Stimulated activated naive CD4-positive, alpha-beta T cell treated with Interleukin-2 at 50 U/mL for 16 hours (primary cell): ENCODE measurements at regions not wholly inside any gene's neighbourhood (a gene's known extent, or its start where the extent isn't known, plus 50 kb on each side); places are given as distances from the start of the nearest gene placed in this dataset.
"Not testable (repeated sequence)": the region's sequence is repeated elsewhere in the genome, so short reads cannot be mapped to it uniquely, and the experiment has no call there.

Experiments used
- DNase-seq: peaks from one replicate; lab custom pipeline; 2025; lab: John Stamatoyannopoulos, UW

DNA sequence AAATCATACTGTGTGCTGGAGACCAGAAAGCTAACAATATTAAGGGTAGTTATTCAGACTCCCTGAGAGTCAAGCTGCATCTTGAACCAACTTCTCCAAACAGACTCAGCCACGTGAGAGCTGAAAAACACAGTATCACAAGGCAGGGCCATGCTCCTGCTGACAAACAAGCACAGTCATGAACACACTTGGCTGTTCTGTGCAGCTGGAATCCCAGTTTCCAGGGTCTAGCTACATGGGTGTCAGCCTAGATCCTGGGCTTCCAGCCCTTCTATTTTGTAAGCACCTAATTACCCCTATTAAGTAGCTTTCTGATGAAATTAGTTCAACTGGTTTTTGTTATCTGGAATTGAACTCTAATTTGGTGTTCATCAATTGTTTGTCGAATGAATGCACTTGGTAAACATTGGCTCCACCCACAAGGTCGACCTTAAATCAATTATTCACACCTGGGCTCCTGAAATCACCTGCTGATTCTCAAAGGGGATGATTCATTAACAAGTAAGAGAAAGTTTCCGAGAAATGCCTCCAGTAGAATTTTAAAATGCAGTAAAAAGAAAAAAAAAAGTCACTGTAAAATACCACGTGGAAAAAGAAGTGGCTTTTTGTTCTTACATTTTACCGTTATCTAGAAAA, 179.3 kb downstream of the ZC3H11B start:
- DNase-seq, result no peak

DNA sequence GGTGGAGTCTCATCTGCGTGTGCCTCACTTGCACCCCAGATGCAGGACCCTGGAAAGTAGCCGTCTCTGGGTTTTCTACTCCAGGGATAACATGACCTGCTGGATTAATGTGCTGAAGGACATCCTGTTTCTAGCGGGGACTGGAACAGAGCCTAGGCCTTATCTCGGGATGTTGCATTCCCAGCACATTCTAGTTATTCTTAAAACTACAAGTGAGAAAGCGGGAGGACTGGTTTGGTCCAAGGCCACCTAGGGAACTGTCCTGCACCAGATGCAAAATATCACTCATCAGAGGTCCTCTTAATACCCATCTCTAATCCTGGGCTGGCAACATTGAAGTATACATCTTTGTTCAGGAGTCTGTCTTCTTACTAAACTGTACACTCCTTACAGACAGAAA, 179.9 kb downstream of the ZC3H11B start:
- DNase-seq, result no peak

DNA sequence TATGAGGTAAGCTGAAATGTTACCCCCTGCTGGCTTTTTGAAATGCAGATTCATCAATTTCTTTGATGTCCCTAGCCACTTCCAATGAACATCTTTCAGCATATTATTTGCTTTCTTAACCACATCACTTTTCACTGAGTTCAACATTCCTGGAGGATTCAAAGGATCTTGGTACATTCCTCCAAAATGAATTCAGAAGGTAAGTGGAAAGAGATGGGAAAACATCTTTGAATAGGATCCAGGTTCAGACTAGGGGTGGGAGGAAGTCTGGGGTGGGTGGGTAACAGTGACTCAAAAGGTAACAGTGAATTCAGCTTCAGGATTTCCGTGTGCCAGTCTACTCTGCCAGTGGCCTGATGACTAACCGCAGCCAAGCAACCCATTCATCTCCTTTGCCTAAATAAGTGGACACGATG, 180.7 kb downstream of the ZC3H11B start:
- DNase-seq, result no peak

DNA sequence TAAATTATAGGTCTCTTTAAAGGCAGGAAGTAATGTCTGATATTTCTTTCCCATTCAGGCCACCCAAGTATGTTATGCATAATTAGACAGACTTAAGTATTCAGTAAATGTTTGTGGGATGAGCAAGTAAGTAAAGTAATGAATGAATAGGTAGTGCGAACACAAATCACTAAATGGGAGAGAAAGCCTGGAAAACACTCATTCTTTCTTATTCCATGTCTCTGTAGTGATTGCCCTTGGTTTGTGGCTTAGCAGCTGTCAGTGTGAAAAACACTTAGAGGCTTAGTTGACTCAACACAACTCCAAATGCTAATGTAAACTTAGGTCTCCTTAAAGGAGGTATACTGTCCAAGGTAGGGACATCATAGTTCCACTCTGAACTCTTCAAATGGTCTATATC, 182.5 kb downstream of the ZC3H11B start:
- DNase-seq, result no peak

DNA sequence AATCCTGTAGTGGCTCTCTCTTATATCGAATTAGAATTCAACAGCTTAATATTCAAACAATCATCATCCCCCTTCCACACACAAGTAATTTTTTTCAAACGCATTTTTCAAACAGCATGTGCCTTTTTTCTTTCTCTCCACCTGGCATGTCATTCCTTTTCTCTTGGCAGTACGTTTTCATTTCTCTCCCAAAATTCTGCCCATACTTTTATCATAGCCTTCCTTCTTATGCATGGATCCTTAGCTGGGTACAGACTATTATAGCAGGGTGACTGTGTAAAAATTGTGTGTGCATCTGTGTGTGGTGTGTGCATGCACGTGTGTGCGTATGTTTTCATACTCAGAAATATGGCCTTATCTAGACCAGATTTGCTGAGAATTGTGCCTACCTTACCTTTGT, 184.3 kb downstream of the ZC3H11B start:
- DNase-seq, result no peak

DNA sequence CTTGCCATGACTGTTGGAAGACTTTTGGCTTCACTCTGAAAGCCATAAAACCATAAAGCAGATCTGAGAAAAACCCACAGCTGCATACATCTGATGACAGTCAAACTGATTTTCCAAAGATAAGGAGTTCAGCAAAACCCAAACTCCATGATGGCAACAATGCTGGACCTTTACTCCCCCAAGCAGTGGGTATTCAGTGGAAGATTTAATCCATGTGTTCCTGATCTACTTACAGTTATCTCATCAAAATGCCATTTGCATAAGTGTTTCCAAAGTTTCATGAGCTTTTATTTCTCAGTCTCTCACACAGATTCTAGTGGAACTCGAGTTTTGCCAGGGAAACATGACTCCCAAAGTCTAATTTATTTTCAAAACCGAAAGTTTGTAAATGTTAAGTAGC, 184.9 kb downstream of the ZC3H11B start:
- DNase-seq, result no peak

DNA sequence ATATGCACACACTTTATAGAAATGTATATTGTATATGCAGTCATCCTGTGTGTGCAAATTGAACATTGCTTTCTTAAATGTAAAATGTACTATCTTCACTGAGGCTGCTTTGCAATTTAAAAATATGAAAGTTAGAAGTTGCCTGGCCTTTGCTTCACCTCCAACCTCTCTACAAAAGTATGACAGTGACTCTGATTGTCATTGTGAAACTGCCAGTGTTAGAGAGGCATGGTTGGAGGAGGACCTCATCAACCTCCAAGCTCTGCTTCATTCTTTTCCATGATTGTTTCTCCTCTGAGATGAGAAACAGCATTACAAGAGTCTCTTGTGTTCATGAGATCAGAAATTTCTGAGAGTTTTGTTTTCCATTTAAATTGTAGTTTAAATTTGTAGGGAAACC, 185.5 kb downstream of the ZC3H11B start:
- DNase-seq, result no peak

DNA sequence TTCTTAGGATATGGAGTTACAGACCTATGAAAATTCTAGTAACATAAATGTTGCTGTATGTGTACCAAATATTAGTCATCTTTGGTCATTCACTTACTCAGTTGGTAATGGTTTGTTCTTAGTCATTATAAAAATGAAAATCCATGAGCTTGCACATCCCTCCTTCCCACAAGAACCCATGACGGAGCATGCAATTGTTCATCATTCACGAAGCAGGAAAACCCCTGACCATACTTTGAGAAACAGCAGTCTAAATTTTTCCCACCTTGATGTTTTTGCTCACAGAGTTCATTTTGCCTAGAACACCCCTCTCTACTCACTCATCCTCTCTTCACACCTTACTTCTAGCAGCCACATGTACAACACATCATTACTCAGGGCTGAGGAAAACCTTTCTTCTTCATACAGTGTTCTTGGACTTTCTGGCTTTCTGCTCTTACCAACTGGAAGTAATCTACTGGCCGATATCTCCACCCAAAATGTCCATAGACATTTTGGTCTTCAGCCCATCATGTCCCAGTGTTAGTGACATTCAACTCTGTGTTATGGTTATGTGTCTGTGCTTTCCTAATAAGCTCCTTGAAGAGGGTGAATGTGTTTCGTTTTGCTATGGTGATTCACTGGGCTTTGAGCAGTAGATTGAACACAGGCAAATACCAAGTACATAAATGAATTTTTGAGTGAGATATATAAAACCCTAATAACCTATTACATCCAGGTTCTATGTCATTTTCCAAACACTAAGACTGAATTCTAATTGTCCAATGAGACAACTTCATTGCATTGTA, 189.9 kb downstream of the ZC3H11B start:
- no peak for DNase-seq

DNA sequence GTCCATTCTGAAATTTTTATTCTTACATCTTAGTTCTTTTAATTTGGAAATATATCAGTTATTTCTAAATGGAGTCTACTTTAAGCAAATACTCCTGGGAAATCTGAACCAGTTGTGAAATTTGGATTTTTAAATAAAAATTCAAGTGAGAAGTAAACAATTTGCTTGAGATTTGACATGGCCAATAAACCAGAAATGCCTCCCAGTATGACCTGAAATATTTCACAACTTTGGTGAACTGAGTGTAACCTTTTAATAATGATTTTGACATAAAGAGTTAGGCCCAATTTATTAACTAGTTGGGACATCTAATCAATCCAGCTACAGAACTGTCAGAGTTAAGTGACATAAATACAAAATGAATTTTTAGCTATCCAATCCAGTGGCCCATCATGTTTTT, 192.0 kb downstream of the ZC3H11B start:
- DNase-seq, result no peak

DNA sequence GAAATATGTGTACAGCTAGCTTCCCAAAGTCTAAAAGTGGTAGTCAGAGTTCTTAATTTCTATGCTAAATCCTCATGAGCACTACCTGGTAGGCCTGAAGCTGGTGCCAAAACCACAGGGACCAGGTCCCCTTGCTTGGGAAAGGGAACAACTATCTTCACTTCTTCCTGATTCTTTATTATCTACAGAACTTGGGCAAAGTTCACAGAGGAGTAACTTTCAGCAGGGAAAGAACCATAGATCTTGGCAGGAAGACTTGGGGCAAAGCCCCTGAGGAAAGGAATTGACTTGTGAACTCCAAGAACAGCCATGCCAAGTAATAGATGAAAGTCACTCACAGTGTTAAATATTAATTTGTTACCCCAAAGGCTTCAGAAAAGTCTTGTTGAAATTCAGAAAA, 193.0 kb downstream of the ZC3H11B start:
- DNase-seq, result no peak

DNA sequence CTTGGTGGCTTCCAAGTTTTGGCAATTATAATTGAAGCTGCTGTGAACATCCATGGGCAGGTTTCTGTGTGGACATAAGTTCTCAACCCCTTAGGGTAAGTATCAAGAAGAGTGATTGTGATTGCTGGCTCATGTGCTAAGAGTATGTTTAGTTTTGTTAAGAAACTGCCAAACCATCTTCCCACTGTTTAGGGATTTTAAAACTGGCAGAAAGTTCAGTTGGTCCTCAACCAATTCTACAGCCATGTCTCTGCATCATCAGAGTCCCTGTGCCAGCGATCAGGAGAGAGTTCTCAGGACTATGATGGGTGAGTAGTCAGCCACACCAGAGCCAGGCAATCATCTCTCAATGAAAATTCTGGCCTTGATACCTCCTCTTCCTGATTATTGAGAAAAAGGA, 193.8 kb downstream of the ZC3H11B start:
- DNase-seq, result no peak

DNA sequence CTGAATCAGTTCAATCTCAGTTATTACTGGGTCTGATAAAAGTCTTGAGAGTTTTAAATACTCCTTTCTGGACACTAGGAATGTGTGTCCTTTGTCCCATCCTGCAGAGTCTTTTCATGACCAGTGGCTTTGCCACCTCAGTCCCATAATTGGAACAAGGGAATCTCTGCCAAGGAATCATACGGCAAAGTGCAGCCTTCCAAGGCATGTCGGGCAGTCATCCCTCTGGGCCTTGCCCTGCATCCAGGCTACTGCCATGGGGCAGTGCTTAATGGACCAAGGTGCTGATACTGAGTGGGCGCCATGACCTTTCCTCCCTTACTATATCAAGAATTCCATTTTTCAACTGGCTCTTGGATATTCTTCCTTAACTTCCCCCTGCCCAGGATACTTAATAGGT, 195.3 kb downstream of the ZC3H11B start:
- no peak for DNase-seq

DNA sequence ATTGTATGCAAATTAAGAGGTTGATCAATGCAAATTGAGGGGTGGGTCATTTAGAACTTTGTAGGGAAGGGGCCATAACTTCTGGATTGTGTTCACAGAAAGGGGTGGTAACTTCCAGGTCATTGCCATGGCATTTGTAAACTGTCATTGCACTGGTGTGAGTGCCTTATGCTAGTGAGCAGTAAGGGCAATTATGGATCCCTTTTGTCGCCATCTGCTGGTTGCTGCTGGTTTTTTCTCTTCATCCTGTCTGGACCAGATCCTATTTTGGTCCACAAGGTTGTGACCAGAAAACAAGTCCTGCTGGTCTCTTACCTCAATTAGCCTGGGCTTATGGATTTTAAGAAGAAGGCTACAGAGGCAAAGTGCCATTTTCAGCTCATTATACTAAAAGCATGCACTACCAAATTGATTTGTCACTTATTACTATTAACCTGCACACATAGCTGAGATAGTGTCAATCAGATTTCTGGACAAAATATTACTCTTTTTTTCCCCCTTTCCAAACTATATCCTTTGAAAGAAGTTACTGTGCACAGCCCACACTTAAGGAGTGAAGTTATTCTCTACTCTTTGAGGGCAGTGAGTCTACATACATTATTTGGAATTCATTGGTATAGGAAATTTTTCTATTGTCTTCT, 196.2 kb downstream of the ZC3H11B start:
- DNase-seq, result peak; percentile 25

DNA sequence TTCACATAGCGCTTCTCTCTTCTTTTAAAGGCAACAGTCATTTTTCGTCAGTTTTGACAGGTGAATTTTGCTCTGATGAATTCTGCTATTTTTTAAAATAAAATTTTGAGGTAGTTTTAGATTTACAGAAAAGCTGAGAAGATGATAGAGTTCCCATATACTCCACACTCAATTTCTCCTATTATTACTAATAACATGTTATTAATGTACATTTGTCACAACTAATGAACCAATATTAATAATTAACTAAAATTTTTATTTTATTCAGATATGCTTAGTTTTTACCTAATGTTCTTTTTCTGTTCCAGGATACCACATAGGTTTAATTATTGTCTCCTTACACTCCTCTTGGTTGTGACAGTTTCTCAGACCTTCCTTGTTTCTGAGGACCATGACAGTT, 197.0 kb downstream of the ZC3H11B start:
- no peak for DNase-seq

DNA sequence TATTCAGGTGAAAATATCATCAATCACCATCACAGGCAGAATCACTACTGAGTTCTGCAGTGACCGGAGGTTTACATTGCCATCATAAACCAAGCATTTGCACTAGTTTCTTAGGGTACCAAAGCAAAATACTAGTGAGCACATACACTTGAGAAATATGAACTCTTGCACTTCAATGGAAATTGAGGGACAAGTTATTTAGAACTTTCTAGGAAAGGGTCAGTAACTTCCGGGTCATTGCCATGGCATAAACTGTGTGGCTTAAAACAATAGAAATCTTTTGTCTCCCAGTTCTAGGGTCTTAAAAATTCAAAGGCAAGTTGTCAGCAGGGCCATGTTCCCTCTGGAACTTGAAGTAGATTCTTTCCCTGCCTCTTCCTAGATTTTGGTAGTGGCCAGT, 197.5 kb downstream of the ZC3H11B start:
- DNase-seq, result no peak

DNA sequence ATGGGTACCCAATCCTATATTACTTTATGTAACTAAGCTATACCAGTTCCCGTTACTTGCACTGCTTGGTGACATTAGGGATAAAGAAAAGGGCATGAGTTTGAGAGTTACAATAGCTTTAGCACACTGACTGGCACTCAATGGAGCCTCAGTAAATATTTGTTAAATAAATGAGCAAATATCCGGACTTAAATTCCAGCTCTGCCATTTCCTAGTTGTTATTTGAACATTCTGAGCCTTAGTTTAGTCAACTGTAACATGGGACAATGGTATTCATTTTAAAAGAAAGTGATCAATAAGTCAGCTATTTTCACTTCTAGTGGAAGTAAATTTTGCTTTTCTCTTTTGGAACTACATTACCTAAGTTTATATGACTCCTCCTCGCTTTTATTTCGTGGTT, 198.7 kb downstream of the ZC3H11B start:
- DNase-seq, result no peak

DNA sequence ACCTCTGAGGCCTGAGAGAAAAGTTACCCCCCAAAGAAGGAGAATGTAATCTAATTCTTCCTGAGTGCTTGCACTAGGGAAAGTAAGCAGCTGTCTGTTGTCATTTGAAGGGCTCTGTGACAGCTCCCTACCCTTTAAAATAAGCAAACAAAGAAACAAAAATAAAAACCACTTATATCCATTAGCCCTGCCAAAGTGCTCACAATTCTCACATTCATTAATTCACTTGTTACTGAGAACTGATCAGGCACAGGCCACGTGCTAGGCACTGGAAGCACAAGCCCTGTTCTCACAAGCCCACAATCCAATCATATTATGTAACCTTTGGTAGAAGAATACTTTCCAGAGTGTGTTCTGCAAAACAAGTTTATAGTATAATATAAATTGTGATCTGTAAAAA, 199.4 kb downstream of the ZC3H11B start:
- no peak for DNase-seq

DNA sequence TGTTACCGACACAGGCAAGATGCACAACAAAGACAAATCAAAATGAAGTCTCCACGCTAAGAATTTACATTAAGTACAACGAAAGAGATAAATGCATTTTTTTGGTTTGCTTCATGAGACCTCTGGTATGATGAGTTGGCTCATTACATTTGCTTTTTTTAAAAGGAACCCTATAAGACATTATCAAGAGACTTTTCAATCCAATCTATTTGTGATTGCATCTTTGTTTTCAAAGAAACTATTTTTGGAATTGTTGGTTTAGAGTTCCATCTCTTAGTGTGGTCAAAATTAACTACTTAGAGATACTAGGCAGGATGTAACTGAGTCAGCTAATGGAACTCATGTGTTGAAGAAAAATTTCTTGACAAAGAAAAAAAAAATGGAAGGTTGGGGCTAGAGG, 200.1 kb downstream of the ZC3H11B start:
- DNase-seq, result no peak

DNA sequence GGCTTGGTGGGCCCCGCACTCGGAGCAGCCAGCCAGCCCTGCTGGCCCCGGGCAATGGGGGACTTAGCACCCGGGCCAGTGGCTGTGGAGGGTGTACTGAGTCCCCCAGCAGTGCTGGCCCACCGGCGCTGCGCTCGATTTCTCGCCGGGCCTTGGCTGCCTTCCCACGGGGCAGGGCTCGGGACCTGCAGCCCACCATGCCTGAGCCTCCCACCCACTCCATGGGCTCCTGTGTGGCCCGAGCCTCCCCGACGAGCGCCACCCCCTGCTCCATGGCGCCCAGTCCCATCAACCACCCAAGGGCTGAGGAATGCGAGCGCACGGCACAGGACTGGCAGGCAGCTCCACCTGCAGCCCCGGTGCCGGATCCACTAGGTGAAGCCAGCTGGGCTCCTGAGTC, 202.2 kb downstream of the ZC3H11B start:
- DNase-seq, result not testable (repeated sequence)

DNA sequence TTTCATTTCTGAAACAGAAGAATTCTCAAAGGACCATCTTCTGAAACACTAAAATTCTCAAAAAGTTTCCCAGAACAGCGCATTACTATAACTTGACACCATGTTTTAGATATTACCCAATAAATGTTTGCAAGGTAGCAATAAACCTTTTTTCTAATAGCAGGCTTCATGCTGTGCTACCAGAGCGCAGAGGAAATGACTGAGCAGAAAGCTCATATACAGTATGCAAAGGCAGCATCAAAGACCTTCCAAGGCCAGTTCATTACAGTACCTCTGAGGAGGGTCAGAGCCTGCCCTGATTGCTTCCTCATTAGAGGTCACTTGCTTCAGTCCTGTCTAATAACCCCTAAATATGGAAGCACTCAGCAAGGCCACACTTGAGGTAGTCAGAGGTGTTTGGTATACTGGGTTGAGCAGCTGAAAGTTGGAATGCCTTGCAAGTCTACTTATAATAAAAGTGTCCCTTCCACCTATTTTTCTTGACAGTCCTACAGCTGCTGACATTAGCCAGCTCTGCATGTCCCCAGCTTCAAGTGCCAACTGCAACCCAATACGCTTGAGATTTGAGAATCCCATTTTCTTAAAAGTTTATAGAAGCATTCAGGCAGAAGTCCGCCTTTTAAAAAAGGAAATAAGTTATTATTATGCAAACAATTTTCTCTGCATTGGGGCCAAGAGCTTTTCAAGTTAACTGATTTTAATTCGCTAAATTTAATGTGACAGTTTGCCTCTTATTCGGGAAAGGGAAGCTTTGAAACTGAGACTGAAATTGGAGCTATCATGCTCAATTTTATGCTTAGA, 207.2 kb downstream of the ZC3H11B start:
- no peak for DNase-seq

DNA sequence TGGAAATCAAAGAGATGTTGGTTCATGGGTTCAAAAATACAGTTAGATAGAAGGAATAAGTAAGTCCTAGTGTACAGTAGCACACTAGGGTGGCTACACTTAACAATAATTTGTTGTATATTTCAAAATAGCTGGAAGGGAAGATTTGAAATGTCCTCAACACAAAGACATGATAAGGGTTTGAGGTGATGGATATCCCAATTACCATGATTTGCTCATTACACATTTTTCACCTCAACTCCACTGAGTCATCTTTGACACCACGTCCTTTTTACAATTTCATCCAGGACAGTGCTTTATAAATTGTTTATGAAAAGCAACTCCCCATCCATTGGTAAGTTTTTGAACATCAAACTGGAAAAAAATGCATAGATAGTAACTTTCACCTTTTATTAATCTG, 208.3 kb downstream of the ZC3H11B start:
- DNase-seq, result no peak

DNA sequence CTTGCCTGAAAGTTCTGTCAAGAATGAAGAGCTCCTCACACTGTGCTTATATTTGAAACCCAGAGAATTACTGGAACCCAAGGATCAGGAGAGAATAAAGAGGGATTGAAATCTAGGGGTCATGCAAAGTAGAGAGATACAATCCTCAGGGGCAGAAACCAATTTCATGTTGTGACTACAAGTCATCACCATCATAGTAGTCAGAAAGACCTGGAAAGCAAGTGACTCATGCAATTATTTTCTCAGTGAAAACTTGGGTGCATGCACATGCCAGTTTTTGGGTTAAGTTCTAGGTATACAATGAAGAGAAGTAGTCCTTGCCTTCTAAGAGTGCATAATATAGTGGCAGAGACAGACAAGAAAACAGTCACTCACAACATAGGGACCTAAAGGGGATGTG, 210.0 kb downstream of the ZC3H11B start:
- no peak for DNase-seq
